ENCODE measurements at regions not wholly inside any gene's neighbourhood (a gene's known extent, or its start where the extent isn't known, plus 50 kb on each side); places are given as distances from the start of the nearest gene placed in this dataset.

DNA sequence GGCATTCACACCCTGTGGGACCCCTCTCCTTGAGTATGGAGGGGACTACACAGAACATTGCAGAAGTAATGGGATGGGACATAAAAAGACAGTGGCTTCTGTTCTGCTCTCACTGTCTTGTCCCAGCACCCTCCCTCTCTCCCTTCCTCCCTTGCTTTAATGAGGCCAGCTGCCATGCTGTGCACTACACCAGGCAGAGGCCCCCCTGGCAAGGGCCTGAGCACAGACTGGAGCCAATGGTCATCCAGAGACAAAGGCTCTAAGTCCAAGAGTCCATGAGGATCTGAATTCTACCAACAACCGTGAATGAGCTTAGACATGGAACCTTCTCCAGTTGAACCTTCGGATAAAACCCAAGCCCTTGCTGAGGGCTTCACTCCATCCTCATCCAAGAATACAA, 263.0 kb downstream of the NDUFA10 start:
- no peak for DNase-seq

DNA sequence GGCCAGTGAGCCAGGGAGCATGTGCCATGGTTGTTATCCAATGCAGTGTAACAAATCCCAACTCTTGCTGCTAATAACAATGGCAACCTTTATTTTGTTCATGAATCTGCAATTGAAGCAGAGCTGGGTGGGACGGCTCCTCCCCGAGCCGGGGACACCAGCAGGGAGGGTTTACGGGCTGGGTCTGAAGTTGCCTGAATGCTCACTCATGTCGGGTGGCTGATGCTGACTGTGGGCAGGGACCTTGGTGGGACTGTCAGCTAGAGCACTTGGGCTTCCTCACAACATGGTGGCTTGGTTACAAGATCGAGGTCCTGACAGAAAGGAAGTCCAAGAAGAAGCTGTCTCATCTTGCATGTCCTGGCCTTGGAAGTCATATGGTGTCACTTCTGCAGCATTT, 264.5 kb downstream of the NDUFA10 start:
- DNase-seq = no peak

DNA sequence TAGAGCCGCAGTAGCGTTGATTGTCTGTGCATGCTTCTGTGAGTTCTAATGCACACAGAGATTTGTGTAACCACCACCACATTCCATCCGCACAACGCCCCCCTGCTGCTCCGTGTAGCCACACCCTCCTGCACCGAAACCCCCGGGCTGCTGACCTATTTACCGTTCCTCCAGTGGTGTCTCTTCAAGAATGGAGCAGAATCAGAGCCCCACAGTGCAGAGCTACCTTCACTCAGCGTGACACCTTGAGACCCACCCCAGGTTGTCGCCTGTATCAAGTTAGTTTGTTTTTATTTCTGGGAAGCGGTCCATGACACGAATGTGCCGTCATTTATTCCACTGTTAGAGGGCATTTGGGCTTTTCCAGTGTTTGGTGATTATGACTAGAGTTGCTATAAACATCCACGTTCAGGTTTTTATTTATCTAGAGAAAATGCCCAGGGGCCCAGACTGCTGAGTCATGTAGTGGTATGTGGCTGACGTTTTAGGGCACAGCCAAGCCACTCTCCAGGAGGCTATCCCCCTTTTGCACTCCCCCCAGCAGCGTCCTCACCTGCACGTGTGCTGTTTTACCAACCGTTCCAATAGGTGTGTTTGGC, 266.8 kb downstream of the NDUFA10 start:
- DNase-seq = peak; percentile 62

DNA sequence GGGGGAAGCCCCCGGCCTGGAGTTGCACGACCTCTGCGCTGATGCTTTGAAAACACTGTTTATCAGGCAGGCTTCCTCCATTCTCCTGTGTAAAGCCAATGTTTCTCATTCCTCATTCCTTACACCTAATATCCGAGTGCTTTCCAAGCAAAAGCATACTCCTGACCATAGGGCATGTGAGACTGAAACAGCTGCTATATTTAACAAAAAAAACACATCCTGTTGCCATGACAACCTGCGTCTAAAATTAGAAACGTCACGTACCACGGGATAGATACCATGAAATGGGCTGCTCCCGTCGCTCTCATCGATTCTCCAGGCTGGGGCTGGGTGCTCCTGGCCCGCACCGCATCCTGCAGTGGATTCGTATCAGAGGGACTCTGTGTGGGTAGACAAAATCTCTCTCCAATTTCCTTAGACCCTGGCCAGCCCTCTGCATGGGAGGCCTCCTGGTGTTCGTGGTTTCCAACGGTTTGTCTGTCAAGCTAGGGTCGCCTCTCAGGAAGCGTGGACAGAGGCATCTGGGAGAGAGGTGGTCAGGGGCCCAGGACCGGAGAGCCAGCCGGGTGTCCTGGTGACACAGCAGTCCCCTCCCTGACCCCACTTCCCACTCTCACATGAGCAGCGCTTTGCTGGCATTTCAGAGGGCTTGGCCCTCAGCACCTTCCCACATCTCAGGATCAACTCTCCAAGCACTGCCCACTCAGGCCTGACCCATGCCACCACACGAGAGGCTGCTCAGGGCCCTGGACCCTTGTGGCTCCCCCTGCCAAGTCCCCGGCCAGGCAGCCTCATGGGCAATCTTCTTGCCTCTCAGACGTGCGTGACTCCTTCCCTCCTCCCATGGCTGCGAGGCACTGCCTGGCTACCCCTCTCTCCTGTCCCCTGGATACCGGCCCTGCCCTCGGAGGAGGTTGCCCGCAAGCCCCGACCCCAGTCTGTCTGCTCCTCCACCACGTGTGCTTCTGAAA, 268.1 kb downstream of the NDUFA10 start:
- DNase-seq = peak; percentile 91

DNA sequence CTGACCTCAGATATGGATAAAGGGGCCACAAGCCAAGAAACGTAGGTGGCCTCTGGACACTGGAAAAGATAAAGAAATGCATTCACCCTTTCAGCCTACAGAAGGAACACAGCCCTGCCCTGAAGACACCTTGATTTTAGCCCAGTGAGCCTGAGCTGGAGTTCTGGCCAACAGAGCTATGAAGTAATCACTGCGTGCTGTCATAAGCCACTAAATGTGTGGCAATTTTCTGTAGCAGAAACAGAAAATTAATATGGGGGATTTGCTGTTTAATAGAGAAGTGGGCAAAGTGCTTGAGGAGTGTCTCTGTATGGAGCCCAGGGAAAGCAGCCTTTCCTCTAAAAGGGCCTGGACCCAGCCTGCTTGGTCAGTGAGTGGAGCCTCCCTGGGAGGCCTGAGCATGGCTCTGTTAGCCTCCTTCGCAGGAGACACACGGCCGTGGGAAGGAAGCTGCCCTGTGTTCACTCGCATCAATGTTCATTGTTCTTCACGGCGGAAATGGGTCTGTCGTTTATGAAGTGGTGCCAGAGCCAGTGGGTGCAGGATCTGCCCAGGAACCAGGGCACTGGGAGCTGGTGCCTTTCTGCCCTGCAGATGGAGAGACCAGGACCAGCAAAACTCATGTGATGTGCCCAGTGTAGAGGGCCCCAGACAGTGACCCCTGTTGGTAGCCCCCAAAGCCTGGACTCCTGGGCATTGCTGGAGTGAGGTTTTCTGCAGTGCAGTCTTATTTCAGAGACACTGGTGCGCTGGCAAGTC, 268.9 kb downstream of the NDUFA10 start:
- no peak for DNase-seq

DNA sequence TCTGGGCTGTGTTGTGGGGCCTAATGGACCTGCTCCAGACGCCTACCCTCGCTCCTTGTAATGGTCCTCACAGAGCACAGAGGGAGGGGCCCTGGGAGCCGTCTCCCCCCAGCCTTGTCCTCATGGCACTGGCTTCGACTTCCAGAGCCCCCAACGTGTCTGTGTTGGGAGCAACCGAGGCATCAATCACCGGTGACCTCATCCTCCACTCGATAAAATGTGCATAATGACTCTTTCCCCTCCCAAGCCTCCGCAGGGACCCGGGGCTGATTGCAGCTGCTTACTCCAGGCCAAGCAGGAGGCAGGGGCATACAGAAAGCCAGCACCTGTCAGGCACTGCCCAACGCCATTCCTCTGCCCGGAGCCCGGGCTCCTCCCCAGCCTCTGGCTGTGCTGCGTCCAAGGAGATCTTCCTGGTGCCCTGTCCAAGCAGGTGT, 271.7 kb downstream of the NDUFA10 start:
- DNase-seq = peak; percentile 67

DNA sequence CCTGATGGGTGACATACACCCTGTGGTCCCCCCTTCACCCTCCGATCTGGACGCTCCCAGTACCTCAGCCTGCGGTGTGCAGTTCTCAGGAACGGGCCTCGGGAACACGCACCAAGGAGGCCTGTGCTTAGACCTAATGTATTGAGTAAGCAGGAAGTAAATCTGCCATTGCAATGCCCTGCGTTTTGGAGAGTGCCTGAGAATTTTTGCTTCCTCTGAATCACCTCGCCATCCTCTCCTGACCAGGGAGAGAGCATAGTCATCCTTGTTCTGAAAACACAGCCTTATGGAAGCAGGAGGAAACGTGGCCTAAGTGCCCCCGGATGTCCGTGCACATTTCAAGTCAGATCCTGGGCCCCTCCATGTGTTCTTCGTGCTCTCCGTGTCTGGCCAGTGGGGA, 272.2 kb downstream of the NDUFA10 start:
- DNase-seq = no peak

DNA sequence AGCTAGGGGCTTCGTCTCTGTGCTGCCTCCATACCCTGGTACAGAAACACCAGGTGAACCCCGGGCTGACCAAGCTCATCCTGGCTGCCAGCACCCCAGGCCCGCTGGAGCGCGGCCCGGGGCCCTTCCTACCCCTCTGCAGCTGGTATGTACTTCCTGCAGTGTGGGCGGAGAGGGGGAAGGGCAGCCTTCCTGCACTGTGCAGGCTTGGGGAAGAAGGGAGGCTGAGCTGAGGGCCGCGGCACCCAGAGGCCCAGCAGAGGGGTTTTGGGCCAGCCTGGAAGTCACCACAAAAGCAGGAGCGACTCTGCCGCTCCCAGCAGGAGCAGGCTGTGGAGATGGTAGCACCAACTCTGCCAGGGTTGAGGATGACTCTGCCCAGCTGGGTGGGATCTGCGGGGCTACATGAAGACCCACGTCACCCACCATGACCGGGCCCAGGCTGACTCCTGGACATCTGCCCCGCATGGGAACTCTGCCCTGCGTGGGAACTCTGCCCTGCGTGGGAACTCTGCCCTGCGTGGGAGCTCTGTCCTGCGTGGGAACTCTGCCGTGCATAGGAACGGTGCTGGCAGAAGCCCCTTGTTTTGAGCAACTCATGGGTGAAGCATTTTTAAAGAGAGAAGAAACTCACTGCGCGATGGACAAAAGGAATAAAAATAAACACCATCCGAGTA, 273.3 kb downstream of the NDUFA10 start:
- peak; percentile 48 for DNase-seq

DNA sequence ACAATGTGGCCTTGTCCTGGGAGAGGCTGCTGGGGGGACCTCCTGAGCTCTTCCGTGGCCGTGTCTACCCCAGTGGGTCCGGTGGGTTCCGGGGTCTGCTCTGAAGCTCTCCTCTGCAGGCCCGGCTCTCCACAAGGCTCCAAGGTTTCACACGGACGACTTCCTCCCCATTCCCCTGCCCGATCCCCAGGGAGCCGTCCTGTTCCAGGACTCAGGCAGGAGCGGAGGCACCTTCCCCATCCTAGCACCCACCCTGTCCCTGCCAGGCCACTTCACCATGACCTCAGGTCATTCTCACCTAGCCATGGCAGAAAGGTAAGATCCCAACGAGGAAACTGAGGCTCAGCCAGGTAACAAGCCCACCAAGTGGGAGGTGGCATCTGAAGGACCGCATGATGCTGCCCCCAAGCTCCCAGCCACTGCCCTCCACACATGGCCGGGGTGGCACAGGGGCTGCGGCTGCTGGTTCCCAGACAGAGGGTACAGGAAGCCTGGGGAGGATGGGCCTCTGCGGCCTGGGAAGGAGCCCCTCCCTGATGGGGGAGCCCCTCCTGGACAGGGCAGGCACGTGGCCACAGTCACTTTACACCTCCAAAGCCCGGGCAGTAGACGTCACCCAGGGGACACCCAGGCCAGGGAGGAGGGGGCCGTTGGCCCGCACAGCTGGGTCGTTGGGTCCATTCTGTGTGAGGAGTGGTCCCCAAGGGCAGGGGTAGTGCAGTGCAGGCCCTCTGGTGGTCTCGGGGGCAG, 274.0 kb downstream of the NDUFA10 start:
- no peak for DNase-seq

DNA sequence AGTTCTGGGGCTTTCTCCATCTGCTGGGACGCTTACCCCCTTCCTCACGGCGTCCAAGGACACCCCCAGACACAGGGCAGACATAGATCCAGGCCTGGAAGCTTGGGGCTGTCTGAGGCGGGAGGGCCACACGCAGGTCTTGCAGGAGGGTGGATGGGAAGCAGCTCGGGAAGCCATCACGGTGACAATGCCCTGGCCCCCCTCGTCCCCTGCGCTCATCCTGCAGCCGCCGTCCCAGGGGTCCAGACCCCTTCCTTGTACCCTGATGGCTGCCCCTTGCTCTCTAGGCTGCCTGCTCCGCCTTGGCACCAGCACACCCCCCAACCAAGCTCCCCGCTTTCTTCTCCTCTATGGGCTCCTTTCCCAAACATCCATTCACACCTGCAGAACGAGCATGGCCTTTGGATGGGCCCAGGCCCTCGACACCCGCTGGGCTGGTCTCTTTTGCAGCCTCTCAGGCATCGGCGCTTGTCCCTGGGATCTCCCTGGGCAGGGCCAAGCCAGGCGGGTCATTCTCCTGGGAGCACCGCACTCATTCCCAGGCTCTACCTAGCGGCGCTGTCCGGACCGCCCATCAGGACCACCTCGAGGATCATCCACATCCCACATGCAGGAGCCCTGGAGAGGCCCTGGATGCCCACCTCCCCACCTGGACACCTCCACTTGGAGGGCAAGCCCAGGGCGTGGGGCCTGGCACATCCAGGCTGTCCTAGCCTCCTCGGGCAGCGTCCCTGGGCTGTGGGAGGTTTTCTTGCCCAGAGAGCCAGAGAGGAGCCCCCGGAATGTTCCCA, 274.9 kb downstream of the NDUFA10 start:
- no peak for DNase-seq

DNA sequence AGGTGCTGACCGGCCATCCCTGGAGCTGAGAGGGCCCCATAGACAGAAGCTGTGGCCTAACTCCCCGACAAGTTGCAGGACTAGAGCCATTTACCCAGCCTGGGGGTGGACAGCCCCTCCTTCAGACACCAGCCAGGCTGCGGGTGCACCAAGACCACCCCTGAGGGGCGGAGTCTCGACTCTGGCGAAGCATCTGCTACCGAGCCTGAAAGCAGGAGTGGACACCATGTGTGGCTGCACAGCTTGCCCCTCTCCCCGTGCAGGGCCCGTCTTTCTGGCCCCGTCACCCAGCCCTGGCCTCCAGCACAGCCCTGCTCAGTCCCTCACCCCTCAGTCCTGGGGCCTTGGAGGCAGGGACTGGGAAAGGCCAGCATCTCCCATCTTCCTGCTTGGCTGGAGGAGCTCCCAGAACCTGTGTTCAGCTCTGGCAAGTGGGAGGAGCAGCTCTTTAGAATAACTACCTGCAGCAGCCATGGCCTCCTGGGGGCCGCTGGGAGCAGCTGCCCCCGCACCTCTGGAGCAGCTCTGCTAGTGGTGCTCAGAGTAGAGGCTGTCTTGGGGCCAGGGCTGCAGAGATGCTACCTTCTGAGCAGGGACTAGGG, 275.8 kb downstream of the NDUFA10 start:
- DNase-seq = no peak

DNA sequence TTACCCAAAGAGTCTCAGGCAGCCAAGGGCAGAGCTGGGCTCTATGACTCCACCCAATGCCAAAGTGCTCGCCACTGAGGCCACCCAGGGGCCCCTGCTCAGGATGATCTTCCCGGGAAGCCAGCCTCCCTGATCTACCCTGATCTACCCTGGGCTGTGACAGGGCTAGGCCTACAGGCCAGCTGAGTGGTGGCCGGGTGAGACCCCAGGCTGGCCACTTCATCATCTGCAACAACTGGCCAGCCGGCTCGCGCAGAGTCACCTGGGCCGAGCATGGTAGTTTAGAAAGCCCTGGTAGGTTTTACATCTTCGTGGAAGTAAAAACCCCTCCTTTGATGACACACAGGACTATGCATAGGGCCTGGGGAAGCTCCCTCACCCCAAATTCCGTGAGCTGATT, 276.3 kb downstream of the NDUFA10 start:
- DNase-seq = no peak

DNA sequence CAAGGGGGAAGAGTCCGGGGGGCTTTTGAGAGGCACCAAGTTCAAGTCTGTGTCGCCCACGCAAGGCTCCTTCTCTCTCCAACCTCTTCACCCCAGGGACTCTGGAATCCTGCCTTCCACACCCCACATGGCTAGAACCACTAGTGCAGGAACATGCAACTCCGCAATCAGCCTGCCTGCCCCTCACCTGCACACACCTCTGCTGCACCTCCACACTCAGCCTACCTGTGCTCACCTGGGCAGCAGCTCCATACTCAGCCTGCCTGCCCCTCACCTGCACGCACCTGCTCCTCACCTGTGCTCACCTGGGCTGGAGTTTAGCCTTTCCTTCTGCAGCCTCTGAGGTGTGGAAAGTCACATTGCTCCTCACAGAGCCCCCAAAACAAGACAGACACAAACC, 277.4 kb downstream of the NDUFA10 start:
- DNase-seq = no peak

DNA sequence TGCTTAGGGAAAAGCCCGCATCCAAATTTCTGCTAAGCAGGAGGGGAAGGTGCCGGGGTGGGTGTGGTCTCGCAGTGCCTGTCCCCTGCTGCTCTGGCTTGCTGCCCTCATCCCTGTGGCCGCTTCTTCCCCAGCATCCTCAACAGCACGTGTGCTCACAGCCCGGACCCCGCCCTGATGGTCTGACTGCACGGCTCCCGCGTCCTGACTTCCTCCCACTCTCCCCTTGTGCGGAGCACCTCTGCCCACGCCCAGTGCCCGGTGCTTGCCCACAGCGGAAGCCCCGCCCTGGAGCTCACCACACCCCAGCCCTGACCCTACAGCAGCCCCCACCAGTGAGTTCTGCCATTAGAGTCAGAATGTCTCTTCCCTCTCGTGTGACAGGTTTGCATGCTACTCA, 277.9 kb downstream of the NDUFA10 start:
- DNase-seq = no peak

DNA sequence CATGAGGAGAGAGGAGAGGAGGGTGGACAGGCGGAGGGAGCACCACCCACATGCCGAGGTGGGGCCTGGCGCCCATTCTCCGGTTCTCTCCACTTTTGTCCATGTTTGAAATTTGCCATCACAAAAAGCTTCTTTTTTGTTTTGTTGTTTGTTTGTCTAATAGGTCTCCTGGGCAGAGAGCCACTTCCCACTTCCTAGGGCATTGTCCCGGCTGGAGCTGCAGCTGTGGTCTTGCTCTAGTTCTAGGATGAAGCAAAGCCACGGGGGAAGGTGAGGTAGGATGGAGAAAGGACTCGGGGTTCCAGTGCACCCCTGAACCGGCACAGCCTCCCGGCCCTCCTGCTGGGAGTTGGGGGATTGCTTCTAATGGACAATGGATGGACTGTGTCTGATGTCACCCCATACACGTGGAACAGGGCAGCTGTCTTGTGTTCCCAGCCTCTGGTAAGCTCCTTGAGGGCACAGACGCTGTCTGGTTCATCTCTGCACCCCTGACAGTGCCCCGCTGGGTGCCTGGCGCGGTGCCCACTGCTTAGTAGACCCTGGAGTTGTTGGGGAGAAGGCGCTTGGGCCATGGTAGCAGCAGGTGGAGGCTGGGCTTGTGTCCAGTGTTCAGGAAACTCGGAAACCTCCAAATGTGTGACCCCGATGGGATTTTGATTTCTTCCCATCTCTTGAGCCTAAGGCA, 278.4 kb downstream of the NDUFA10 start:
- no peak for DNase-seq

DNA sequence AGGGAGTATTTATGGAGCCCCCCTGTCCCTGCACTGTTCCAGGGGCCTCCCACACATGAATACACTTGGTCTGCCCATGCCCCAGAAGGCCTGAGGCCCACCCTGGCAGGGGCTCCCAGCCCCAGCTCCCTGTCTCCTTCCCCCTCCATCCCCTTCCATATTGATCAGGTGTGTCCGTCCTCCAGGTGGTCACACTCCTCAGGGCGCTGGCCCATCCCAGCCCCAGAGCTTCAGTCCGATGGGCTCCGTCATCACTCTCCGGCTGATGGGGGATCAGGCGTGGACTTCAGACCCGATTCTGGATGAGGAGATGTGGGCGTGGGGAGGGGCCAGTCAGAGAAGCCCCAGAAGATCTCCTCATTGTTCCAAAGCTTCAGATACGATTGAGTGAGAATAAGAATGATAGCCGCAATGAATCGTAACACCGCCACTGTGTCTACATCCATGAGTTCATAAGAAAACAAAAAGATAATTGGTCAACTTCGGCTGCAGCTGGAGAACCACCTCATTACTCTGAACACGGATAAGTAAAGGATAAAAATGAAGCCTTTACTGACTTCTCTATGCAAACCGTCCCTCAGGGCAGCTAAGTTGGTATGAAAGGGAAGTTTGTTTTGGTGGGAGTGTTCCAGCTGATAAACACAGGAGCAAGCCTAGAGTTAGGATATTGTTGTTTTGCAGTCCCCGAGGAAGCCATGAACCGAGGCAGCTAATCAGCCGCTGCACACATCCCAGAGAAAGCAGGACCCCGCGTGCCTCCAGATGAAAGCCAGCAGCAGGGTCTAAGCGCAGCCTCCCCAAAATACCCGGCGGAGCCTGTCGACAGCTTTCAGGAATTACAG, 279.5 kb downstream of the NDUFA10 start:
- no peak for DNase-seq

DNA sequence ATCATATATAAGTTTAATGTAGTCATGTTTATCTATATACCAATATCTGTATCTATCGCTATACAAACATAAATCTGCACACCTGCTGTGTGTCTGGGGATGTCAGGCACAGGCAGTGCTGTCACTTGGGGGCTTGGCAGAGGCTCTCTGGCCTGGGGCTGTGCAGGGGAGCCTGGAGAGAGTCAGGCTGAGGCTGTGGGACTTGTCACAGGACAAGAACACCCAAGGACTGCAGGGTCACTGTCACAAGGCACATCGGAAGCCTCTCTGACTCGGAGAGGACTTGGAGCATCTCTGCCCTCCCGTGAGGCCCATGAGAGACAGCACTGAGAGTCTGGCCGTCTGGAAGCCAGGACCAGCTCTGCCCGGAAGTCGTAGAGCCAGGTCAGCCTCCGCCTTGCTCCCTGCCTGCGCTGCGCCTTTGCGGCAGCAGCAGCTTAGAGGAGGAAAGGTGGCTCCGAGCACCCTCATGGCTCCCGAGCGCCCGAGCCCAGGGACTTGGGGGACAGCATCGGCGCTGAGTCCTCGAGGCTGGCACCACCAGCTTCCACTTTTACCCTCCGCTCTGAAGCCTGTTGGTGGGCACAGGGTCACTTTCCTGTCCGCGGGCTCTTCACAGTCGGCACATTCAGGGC, 280.3 kb downstream of the NDUFA10 start:
- DNase-seq = no peak

DNA sequence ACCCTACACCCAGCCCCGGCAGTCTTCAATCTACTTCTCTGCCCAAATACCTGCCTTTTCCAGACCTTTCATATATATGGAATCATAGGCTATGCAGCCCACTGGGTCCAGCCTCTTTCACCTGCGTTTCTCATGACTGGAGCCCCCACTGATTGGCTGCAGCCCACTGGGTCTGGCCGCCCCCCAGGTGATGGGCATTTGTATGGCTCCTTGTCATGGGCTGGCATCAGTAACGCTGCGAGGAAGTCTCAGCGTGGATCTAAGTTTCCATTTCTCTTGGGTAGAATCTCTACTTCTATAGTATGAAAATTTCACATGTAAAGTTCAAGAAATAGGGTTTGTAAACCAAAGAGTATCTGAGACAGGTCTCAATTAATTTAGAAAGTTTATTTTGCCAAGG, 281.9 kb downstream of the NDUFA10 start:
- no peak for DNase-seq

Measured in tongue (tissue), 1 donor.